ENCODE measurements at regions not wholly inside any gene's neighbourhood (a gene's known extent, or its start where the extent isn't known, plus 50 kb on each side); places are given as distances from the start of the nearest gene placed in this dataset.

GRCh38 chr2:82158150-82158549 lies 1853.6 kb upstream of the LRRTM1 start:
- DNase-seq = no peak
- H3K27me3 Mint-ChIP-seq = no peaks in the 10 kb centered on the region
- intact Hi-C loops (cut with micrococcal nuclease) = no loop called here
- no peaks in the 10 kb centered on the region for H3K4me1 Mint-ChIP-seq
- H3K4me3 Mint-ChIP-seq = no peak overlapping the region
- H3K27ac Mint-ChIP-seq = no peak overlapping the region
- no peaks in the 10 kb centered on the region for H3K36me3 Mint-ChIP-seq (ENCODE audit: low read depth)
- peaks cover 6% of the 10 kb centered on the region for H3K9me3 Mint-ChIP-seq

- Mint-ChIP-seq H3K4me3 (no peak overlapping the region), H3K27me3 (no peaks in the 10 kb centered on the region), H3K4me1 (no peaks in the 10 kb centered on the region), H3K27ac (no peak overlapping the region), H3K9me3 (peaks cover 6% of the 10 kb centered on the region), H3K36me3 (ENCODE audit: low read depth) (no peaks in the 10 kb centered on the region)
- DNase-seq = no peak
- intact Hi-C loops (cut with micrococcal nuclease) = no loop called here
These were observed 1850.9 kb upstream of the LRRTM1 start for GRCh38 chr2:82155469-82155868.

GRCh38 chr2:82143343-82143742 lies 1838.8 kb upstream of the LRRTM1 start:
- no peaks in the 10 kb centered on the region for H3K4me1 Mint-ChIP-seq
- no peak for DNase-seq

GRCh38 chr2:82139979-82140611 lies 1835.5 kb upstream of the LRRTM1 start:
- Mint-ChIP-seq H3K9me3 (peaks cover 5% of the 10 kb centered on the region), H3K27me3 (no peaks in the 10 kb centered on the region), H3K36me3 (ENCODE audit: low read depth) (no peaks in the 10 kb centered on the region), H3K4me3 (no peak overlapping the region), H3K4me1 (no peaks in the 10 kb centered on the region), H3K27ac (no peak overlapping the region)
- intact Hi-C loops (cut with micrococcal nuclease) = no loop called here
- no peak for DNase-seq

More at GRCh38 chr2:82143343-82143742, 1838.8 kb upstream of the LRRTM1 start:
- intact Hi-C loops (cut with micrococcal nuclease) = no loop called here
- no peak overlapping the region for H3K4me3 Mint-ChIP-seq
- no peaks in the 10 kb centered on the region for H3K36me3 Mint-ChIP-seq (ENCODE audit: low read depth)
- H3K9me3 Mint-ChIP-seq = peaks cover 13% of the 10 kb centered on the region
- H3K27me3 Mint-ChIP-seq = no peaks in the 10 kb centered on the region
- H3K27ac Mint-ChIP-seq = no peak overlapping the region

GRCh38 chr2:82137441-82137840 lies 1832.9 kb upstream of the LRRTM1 start:
- no peak for DNase-seq
- H3K4me1 Mint-ChIP-seq = no peaks in the 10 kb centered on the region
- no peak overlapping the region for H3K27ac Mint-ChIP-seq
- intact Hi-C loops (cut with micrococcal nuclease) = no loop called here
- H3K4me3 Mint-ChIP-seq = no peak overlapping the region
- no peaks in the 10 kb centered on the region for H3K27me3 Mint-ChIP-seq
- no peaks in the 10 kb centered on the region for H3K36me3 Mint-ChIP-seq (ENCODE audit: low read depth)
- peaks cover 5% of the 10 kb centered on the region for H3K9me3 Mint-ChIP-seq

- H3K4me3 Mint-ChIP-seq = no peak overlapping the region
- no peaks in the 10 kb centered on the region for H3K27me3 Mint-ChIP-seq
- no peak for DNase-seq
- no peaks in the 10 kb centered on the region for H3K4me1 Mint-ChIP-seq
- H3K9me3 Mint-ChIP-seq = peaks cover 4% of the 10 kb centered on the region
- no peak overlapping the region for H3K27ac Mint-ChIP-seq
- H3K36me3 Mint-ChIP-seq (ENCODE audit: low read depth) = no peaks in the 10 kb centered on the region
- intact Hi-C loops (cut with micrococcal nuclease) = no loop called here
These were observed 1823.5 kb upstream of the LRRTM1 start for GRCh38 chr2:82128051-82128450.

- no peaks in the 10 kb centered on the region for H3K4me1 Mint-ChIP-seq
- no peak for DNase-seq
- H3K4me3 Mint-ChIP-seq = no peak overlapping the region
- peaks cover 4% of the 10 kb centered on the region for H3K9me3 Mint-ChIP-seq
- intact Hi-C loops (cut with micrococcal nuclease) = no loop called here
- H3K27me3 Mint-ChIP-seq = no peaks in the 10 kb centered on the region
- no peaks in the 10 kb centered on the region for H3K36me3 Mint-ChIP-seq (ENCODE audit: low read depth)
- no peak overlapping the region for H3K27ac Mint-ChIP-seq
These were observed 1820.1 kb upstream of the LRRTM1 start for GRCh38 chr2:82124629-82125028.

GRCh38 chr2:82120654-82121053 lies 1816.1 kb upstream of the LRRTM1 start:
- H3K4me3 Mint-ChIP-seq = no peak overlapping the region
- no peaks in the 10 kb centered on the region for H3K27me3 Mint-ChIP-seq
- no peaks in the 10 kb centered on the region for H3K9me3 Mint-ChIP-seq
- H3K4me1 Mint-ChIP-seq = no peaks in the 10 kb centered on the region
- H3K36me3 Mint-ChIP-seq (ENCODE audit: low read depth) = no peaks in the 10 kb centered on the region
- H3K27ac Mint-ChIP-seq = no peak overlapping the region
- intact Hi-C loops (cut with micrococcal nuclease) = no loop called here
- DNase-seq = no peak

- Mint-ChIP-seq H3K9me3 (no peaks in the 10 kb centered on the region), H3K36me3 (ENCODE audit: low read depth) (no peaks in the 10 kb centered on the region), H3K4me3 (no peak overlapping the region), H3K27me3 (no peaks in the 10 kb centered on the region), H3K4me1 (no peaks in the 10 kb centered on the region), H3K27ac (no peak overlapping the region)
- intact Hi-C loops (cut with micrococcal nuclease) = no loop called here
- DNase-seq = no peak
These were observed 1815.6 kb upstream of the LRRTM1 start for GRCh38 chr2:82120115-82120514.

- Mint-ChIP-seq H3K27ac (no peak overlapping the region), H3K36me3 (ENCODE audit: low read depth) (no peaks in the 10 kb centered on the region), H3K9me3 (peaks cover 16% of the 10 kb centered on the region), H3K4me1 (no peaks in the 10 kb centered on the region), H3K4me3 (no peak overlapping the region), H3K27me3 (no peaks in the 10 kb centered on the region)
- DNase-seq = no peak
- intact Hi-C loops (cut with micrococcal nuclease) = no loop called here
These were observed 1804.9 kb upstream of the LRRTM1 start for GRCh38 chr2:82109418-82109817.

- intact Hi-C loops (cut with micrococcal nuclease) = no loop called here
- no peaks in the 10 kb centered on the region for H3K27me3 Mint-ChIP-seq
- DNase-seq = no peak
- H3K4me3 Mint-ChIP-seq = no peak overlapping the region
- H3K27ac Mint-ChIP-seq = no peak overlapping the region
- no peaks in the 10 kb centered on the region for H3K4me1 Mint-ChIP-seq
- no peaks in the 10 kb centered on the region for H3K36me3 Mint-ChIP-seq (ENCODE audit: low read depth)
- H3K9me3 Mint-ChIP-seq = no peaks in the 10 kb centered on the region
These were observed 1794.1 kb upstream of the LRRTM1 start for GRCh38 chr2:82098617-82099016.

- H3K27me3 Mint-ChIP-seq = no peaks in the 10 kb centered on the region
- peaks cover 21% of the 10 kb centered on the region for H3K9me3 Mint-ChIP-seq
- no peaks in the 10 kb centered on the region for H3K36me3 Mint-ChIP-seq (ENCODE audit: low read depth)
- intact Hi-C loops (cut with micrococcal nuclease) = no loop called here
- H3K4me1 Mint-ChIP-seq = no peaks in the 10 kb centered on the region
- H3K27ac Mint-ChIP-seq = no peak overlapping the region
- no peak for DNase-seq
- H3K4me3 Mint-ChIP-seq = no peak overlapping the region
These were observed 1785.0 kb upstream of the LRRTM1 start for GRCh38 chr2:82089518-82089917.

GRCh38 chr2:82084679-82085392 lies 1780.3 kb upstream of the LRRTM1 start:
- DNase-seq = no peak
- intact Hi-C loops (cut with micrococcal nuclease) = no loop called here
- Mint-ChIP-seq H3K27me3 (no peaks in the 10 kb centered on the region), H3K4me3 (no peak overlapping the region), H3K36me3 (ENCODE audit: low read depth) (no peaks in the 10 kb centered on the region), H3K9me3 (peaks cover 21% of the 10 kb centered on the region), H3K27ac (no peak overlapping the region), H3K4me1 (no peaks in the 10 kb centered on the region)

- Mint-ChIP-seq H3K27ac (no peak overlapping the region), H3K4me3 (no peak overlapping the region), H3K9me3 (no peaks in the 10 kb centered on the region), H3K36me3 (ENCODE audit: low read depth) (no peaks in the 10 kb centered on the region), H3K27me3 (no peaks in the 10 kb centered on the region), H3K4me1 (no peaks in the 10 kb centered on the region)
- intact Hi-C loops (cut with micrococcal nuclease) = no loop called here
- DNase-seq = no peak
These were observed 1771.3 kb upstream of the LRRTM1 start for GRCh38 chr2:82075875-82076274.

- Mint-ChIP-seq H3K4me1 (no peaks in the 10 kb centered on the region), H3K36me3 (ENCODE audit: low read depth) (no peaks in the 10 kb centered on the region), H3K4me3 (no peak overlapping the region), H3K27ac (no peak overlapping the region), H3K27me3 (no peaks in the 10 kb centered on the region), H3K9me3 (peaks cover 3% of the 10 kb centered on the region)
- intact Hi-C loops (cut with micrococcal nuclease) = no loop called here
- DNase-seq = no peak
These were observed 1757.9 kb upstream of the LRRTM1 start for GRCh38 chr2:82062463-82062862.

Measured in activated CD4-positive, alpha-beta T cell treated with anti-CD3 and anti-CD28 coated beads, Interleukin-2, amount 10 ng/mL, durations not matched to agents 24 days and 14 days (primary cell).